ENCODE measurements at regions not wholly inside any gene's neighbourhood (a gene's known extent, or its start where the extent isn't known, plus 50 kb on each side); places are given as distances from the start of the nearest gene placed in this dataset.

- no CpG with 5 or more reads among the region's 26 CpGs for WGBS (ENCODE audit: extremely low coverage, insufficient coverage, insufficient read length)
- H3K9ac ChIP-seq (ENCODE audit: low read length), result no peak overlapping the region
- H3K4me3 ChIP-seq (ENCODE audit: low read depth, low read length), result no peak overlapping the region
- no peak overlapping the region for H3K27ac ChIP-seq (ENCODE audit: low read depth, low read length)
- H3K4me2 ChIP-seq (ENCODE audit: low read length), result no peak overlapping the region
- no peaks in the 10 kb centered on the region for H3K27me3 ChIP-seq (ENCODE audit: insufficient read depth, low read length)
- no peak overlapping the region for H3K23ac ChIP-seq (ENCODE audit: low read length)
- no peaks in the 10 kb centered on the region for H3K9me3 ChIP-seq (ENCODE audit: insufficient read depth, low read depth, low read length)
- H2AFZ ChIP-seq (ENCODE audit: insufficient read depth, low read length, poor library complexity), result no peak overlapping the region
- no peak overlapping the region for H2BK5ac ChIP-seq (ENCODE audit: low read depth, low read length, poor library complexity)
- no peak overlapping the region for H3K18ac ChIP-seq (ENCODE audit: low read length)
- no peaks in the 10 kb centered on the region for H3K79me1 ChIP-seq (ENCODE audit: low read length)
- H3K79me2 ChIP-seq (ENCODE audit: control insufficient read depth, insufficient read depth, low read length, poor library complexity), result no peaks in the 10 kb centered on the region
- no peak overlapping the region for H2BK120ac ChIP-seq (ENCODE audit: insufficient read depth, low read length, poor library complexity)
- H2BK12ac ChIP-seq (ENCODE audit: low read length), result no peak overlapping the region
- no peak overlapping the region for H3K4ac ChIP-seq (ENCODE audit: low read depth, low read length)
- H4K12ac ChIP-seq (ENCODE audit: low read depth, low read length), result no peak overlapping the region
- H4K8ac ChIP-seq (ENCODE audit: low read depth, low read length), result no peak overlapping the region
- H4K91ac ChIP-seq (ENCODE audit: low read depth, low read length), result no peak overlapping the region
- no peak overlapping the region for H2AK5ac ChIP-seq (ENCODE audit: low read length)
- peaks cover 6% of the 10 kb centered on the region in 2 experiments for H3K36me3 ChIP-seq (ENCODE audit: control insufficient read depth in 1 of 2, insufficient read depth in 2 of 2, low read length in 2 of 2)
- H3K4me1 ChIP-seq (ENCODE audit: control insufficient read depth in 1 of 2, insufficient read depth in 2 of 2, low read length in 2 of 2), result no peaks in the 10 kb centered on the region
- no peak overlapping the region for H3K14ac ChIP-seq (ENCODE audit: low read length)
- no peak for DNase-seq
These were observed 140.3 kb downstream of the CRYBB2 start for GRCh38 chr22:25359601-25360261.

DNA sequence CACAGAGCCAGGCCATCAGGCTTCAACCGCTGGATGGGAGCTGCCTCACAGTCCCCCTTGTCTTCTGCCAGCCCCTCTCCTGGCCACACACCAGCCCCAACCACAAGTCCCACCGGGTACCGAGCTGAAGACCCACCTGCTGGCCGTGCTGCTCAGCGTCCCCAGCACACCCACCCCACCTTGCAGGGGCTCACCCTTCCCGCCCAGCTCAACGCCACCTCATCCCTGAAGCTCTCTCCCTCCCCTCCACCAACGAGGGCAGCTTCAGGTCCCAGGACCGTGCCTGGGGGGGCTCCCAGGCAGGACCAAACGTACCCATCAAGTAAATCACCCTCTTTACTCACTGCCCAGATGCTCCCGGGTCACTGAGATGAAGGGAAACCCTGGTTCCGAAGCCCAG lies 141.0 kb downstream of the CRYBB2 start:
- Histone ChIP-seq H3K4me1 (ENCODE audit: control insufficient read depth in 1 of 2, insufficient read depth in 2 of 2, low read length in 2 of 2) (no peaks in the 10 kb centered on the region), H3K4me3 (ENCODE audit: low read depth, low read length) (no peak overlapping the region), H3K27ac (ENCODE audit: low read depth, low read length) (no peak overlapping the region), H3K9me3 (ENCODE audit: insufficient read depth, low read depth, low read length) (no peaks in the 10 kb centered on the region), H4K12ac (ENCODE audit: low read depth, low read length) (no peak overlapping the region), H3K18ac (ENCODE audit: low read length) (no peak overlapping the region), H3K4ac (ENCODE audit: low read depth, low read length) (no peak overlapping the region), H2BK120ac (ENCODE audit: insufficient read depth, low read length, poor library complexity) (no peak overlapping the region), H2AFZ (ENCODE audit: insufficient read depth, low read length, poor library complexity) (no peak overlapping the region), H3K14ac (ENCODE audit: low read length) (no peak overlapping the region), H3K79me2 (ENCODE audit: control insufficient read depth, insufficient read depth, low read length, poor library complexity) (no peaks in the 10 kb centered on the region), H3K79me1 (ENCODE audit: low read length) (no peaks in the 10 kb centered on the region), H2BK5ac (ENCODE audit: low read depth, low read length, poor library complexity) (no peak overlapping the region), H2BK12ac (ENCODE audit: low read length) (no peak overlapping the region), H3K23ac (ENCODE audit: low read length) (no peak overlapping the region), H3K9ac (ENCODE audit: low read length) (no peak overlapping the region), H3K36me3 (ENCODE audit: control insufficient read depth in 1 of 2, insufficient read depth in 2 of 2, low read length in 2 of 2) (peaks cover 6% of the 10 kb centered on the region in 2 experiments), H3K4me2 (ENCODE audit: low read length) (no peak overlapping the region), H4K8ac (ENCODE audit: low read depth, low read length) (no peak overlapping the region), H2AK5ac (ENCODE audit: low read length) (no peak overlapping the region), H3K27me3 (ENCODE audit: insufficient read depth, low read length) (no peaks in the 10 kb centered on the region), H4K91ac (ENCODE audit: low read depth, low read length) (no peak overlapping the region)
- no peak for DNase-seq
- no CpG with 5 or more reads among the region's 12 CpGs for WGBS (ENCODE audit: extremely low coverage, insufficient coverage, insufficient read length)

- H3K4me2 ChIP-seq (ENCODE audit: low read length), result no peak overlapping the region
- H3K4me1 ChIP-seq (ENCODE audit: control insufficient read depth in 1 of 2, insufficient read depth in 2 of 2, low read length in 2 of 2), result no peaks in the 10 kb centered on the region
- no peak overlapping the region for H3K23ac ChIP-seq (ENCODE audit: low read length)
- H2BK5ac ChIP-seq (ENCODE audit: low read depth, low read length, poor library complexity), result no peak overlapping the region
- WGBS (ENCODE audit: extremely low coverage, insufficient coverage, insufficient read length), result no CpG with 5 or more reads among the region's 15 CpGs
- no peak overlapping the region for H3K4me3 ChIP-seq (ENCODE audit: low read depth, low read length)
- H4K91ac ChIP-seq (ENCODE audit: low read depth, low read length), result no peak overlapping the region
- no peaks in the 10 kb centered on the region for H3K9me3 ChIP-seq (ENCODE audit: insufficient read depth, low read depth, low read length)
- no peak overlapping the region for H3K9ac ChIP-seq (ENCODE audit: low read length)
- H2BK12ac ChIP-seq (ENCODE audit: low read length), result no peak overlapping the region
- H3K27me3 ChIP-seq (ENCODE audit: insufficient read depth, low read length), result no peaks in the 10 kb centered on the region
- no peak overlapping the region for H2AFZ ChIP-seq (ENCODE audit: insufficient read depth, low read length, poor library complexity)
- H2BK120ac ChIP-seq (ENCODE audit: insufficient read depth, low read length, poor library complexity), result no peak overlapping the region
- no peak overlapping the region for H4K12ac ChIP-seq (ENCODE audit: low read depth, low read length)
- DNase-seq, result no peak
- H3K36me3 ChIP-seq (ENCODE audit: control insufficient read depth in 1 of 2, insufficient read depth in 2 of 2, low read length in 2 of 2), result peaks cover 6% of the 10 kb centered on the region in 2 experiments
- no peak overlapping the region for H3K18ac ChIP-seq (ENCODE audit: low read length)
- H2AK5ac ChIP-seq (ENCODE audit: low read length), result no peak overlapping the region
- no peak overlapping the region for H3K4ac ChIP-seq (ENCODE audit: low read depth, low read length)
- no peak overlapping the region for H4K8ac ChIP-seq (ENCODE audit: low read depth, low read length)
- no peaks in the 10 kb centered on the region for H3K79me1 ChIP-seq (ENCODE audit: low read length)
- no peak overlapping the region for H3K14ac ChIP-seq (ENCODE audit: low read length)
- H3K79me2 ChIP-seq (ENCODE audit: control insufficient read depth, insufficient read depth, low read length, poor library complexity), result no peaks in the 10 kb centered on the region
- H3K27ac ChIP-seq (ENCODE audit: low read depth, low read length), result no peak overlapping the region
These were observed 141.6 kb downstream of the CRYBB2 start for GRCh38 chr22:25360891-25361645.

- DNase-seq, result no peak
These were observed 142.4 kb downstream of the CRYBB2 start for GRCh38 chr22:25361899-25362214.

More at GRCh38 chr22:25361899-25362214, 142.4 kb downstream of the CRYBB2 start:
- Histone ChIP-seq H3K79me2 (ENCODE audit: control insufficient read depth, insufficient read depth, low read length, poor library complexity) (no peaks in the 10 kb centered on the region), H3K36me3 (ENCODE audit: control insufficient read depth in 1 of 2, insufficient read depth in 2 of 2, low read length in 2 of 2) (peaks cover 4 to 6% of the 10 kb centered on the region in 2 experiments), H3K27me3 (ENCODE audit: insufficient read depth, low read length) (no peaks in the 10 kb centered on the region), H4K91ac (ENCODE audit: low read depth, low read length) (no peak overlapping the region), H4K12ac (ENCODE audit: low read depth, low read length) (no peak overlapping the region), H2BK5ac (ENCODE audit: low read depth, low read length, poor library complexity) (no peak overlapping the region), H2AK5ac (ENCODE audit: low read length) (no peak overlapping the region), H3K9me3 (ENCODE audit: insufficient read depth, low read depth, low read length) (no peaks in the 10 kb centered on the region), H2AFZ (ENCODE audit: insufficient read depth, low read length, poor library complexity) (no peak overlapping the region), H2BK120ac (ENCODE audit: insufficient read depth, low read length, poor library complexity) (no peak overlapping the region), H4K8ac (ENCODE audit: low read depth, low read length) (no peak overlapping the region), H3K23ac (ENCODE audit: low read length) (no peak overlapping the region), H3K79me1 (ENCODE audit: low read length) (no peaks in the 10 kb centered on the region), H2BK12ac (ENCODE audit: low read length) (no peak overlapping the region), H3K14ac (ENCODE audit: low read length) (no peak overlapping the region), H3K4me2 (ENCODE audit: low read length) (no peak overlapping the region), H3K4ac (ENCODE audit: low read depth, low read length) (no peak overlapping the region), H3K18ac (ENCODE audit: low read length) (no peak overlapping the region), H3K4me1 (ENCODE audit: control insufficient read depth in 1 of 2, insufficient read depth in 2 of 2, low read length in 2 of 2) (no peaks in the 10 kb centered on the region), H3K27ac (ENCODE audit: low read depth, low read length) (no peak overlapping the region), H3K9ac (ENCODE audit: low read length) (no peak overlapping the region), H3K4me3 (ENCODE audit: low read depth, low read length) (no peak overlapping the region)
- no CpG with 5 or more reads among the region's 4 CpGs for WGBS (ENCODE audit: extremely low coverage, insufficient coverage, insufficient read length)

Data from trophoblast cell (in vitro differentiated cells and primary cell).